CD4-positive, alpha-beta T cell (primary cell): ENCODE measurements at regions not wholly inside any gene's neighbourhood (a gene's known extent, or its start where the extent isn't known, plus 50 kb on each side); places are given as distances from the start of the nearest gene placed in this dataset.

Experiments
- ATAC-seq: fragments of 200-7000 bp; cut with Tn5 transposase; one replicate; pipeline ENCODE4 v1.10.0; 2022; ENCODE audit warnings: mild to moderate bottlenecking; ENCODE audit not compliant: poor library complexity
- CTCF ChIA-PET: fragments of 350-600 bp; sonication (Branson Sonifier 250); formaldehyde crosslinking; loops from one replicate; lab custom pipeline; 2021; ENCODE audit warnings: antibody characterized with exemption, inconsistent platforms; lab: Charles Lee
- POLR2A ChIA-PET: fragments of 350-600 bp; sonication (Branson Sonifier 250); formaldehyde crosslinking; loops from one replicate; lab custom pipeline; 2021; ENCODE audit warnings: antibody characterized with exemption, inconsistent platforms; lab: Charles Lee
- DNase-seq, 14 experiments: peaks; one replicate each; pipeline ENCODE4 v3.0.0-alpha.2; 2013 to 2020; ENCODE audit warnings: mixed read lengths in 2 of 14
- H3K27ac ChIP-seq, 2 donors: one replicate each; pipeline versions ENCODE4 v1.5.1 to v1.7.0; 2013; ENCODE audit warnings: low read length in 2 of 2, low read depth in 1 of 2, mild to moderate bottlenecking in 1 of 2
- H3K27me3 ChIP-seq, 2 experiments: 1 replicate in 1 of 2; 2 replicates in 1 of 2; pipeline versions ENCODE4 v1.6.1 to v1.7.0; 2013; ENCODE audit warnings: low read length in 2 of 2, control low read depth in 1 of 2, mild to moderate bottlenecking in 1 of 2, moderate library complexity in 1 of 2; ENCODE audit not compliant: insufficient read depth in 2 of 2, control insufficient read depth in 1 of 2
- H3K36me3 ChIP-seq: one replicate; pipeline ENCODE4 v1.6.1; 2013; ENCODE audit warnings: low read length, control low read depth; ENCODE audit not compliant: insufficient read depth
- H3K4me1 ChIP-seq: one replicate; pipeline ENCODE4 v1.6.1; 2013; ENCODE audit warnings: low read length, control low read depth; ENCODE audit not compliant: insufficient read depth
- H3K4me3 ChIP-seq: one replicate; pipeline ENCODE4 v1.5.1; 2013; ENCODE audit warnings: mild to moderate bottlenecking, low read length, moderate library complexity
- H3K9me3 ChIP-seq, 2 experiments: 1 replicate in 1 of 2; 2 replicates in 1 of 2; pipeline versions ENCODE4 v1.6.1 to v1.7.0; 2013; ENCODE audit warnings: low read length in 2 of 2, mild to moderate bottlenecking in 2 of 2, control low read depth in 1 of 2, moderate library complexity in 1 of 2; ENCODE audit not compliant: control insufficient read depth in 1 of 2, insufficient read depth in 1 of 2
- H3K27ac Mint-ChIP-seq: one replicate; pipeline ENCODE4 v1.8.0; 2020; ENCODE audit warnings: mixed read lengths
- H3K27me3 Mint-ChIP-seq: one replicate; pipeline ENCODE4 v1.8.0; 2021; ENCODE audit warnings: mixed read lengths
- H3K36me3 Mint-ChIP-seq: one replicate; pipeline ENCODE4 v1.8.0; 2021; ENCODE audit warnings: low read depth, mixed read lengths
- H3K4me1 Mint-ChIP-seq: one replicate; pipeline ENCODE4 v1.8.0; 2021; ENCODE audit warnings: low read depth, mixed read lengths
- H3K4me3 Mint-ChIP-seq: one replicate; pipeline ENCODE4 v1.8.0; 2020; ENCODE audit warnings: mild to moderate bottlenecking, mixed read lengths
- H3K9me3 Mint-ChIP-seq: one replicate; pipeline ENCODE4 v1.8.0; 2020; ENCODE audit warnings: mixed read lengths
- CTCF ChIP-seq: fragments of 200-600 bp; IDR thresholded peaks from one replicate; pipeline ENCODE4 v1.8.0; 2022; ENCODE audit warnings: antibody characterized with exemption, mild to moderate bottlenecking
- intact Hi-C, 2 experiments: fragments of 100-400 bp; cut with DNase I in 1 of 2; cut with micrococcal nuclease in 1 of 2; formaldehyde crosslinking; loops; one replicate each; pipeline versions ENCODE4 v1.15.1 to v1.9.0; 2023 to 2025; cut with DNase I, micrococcal nuclease

GRCh38 chr18:56089612-56090258 is 501.7 kb upstream of the TCF4 start:
- intact Hi-C loops = no loop called here
- ChIA-PET POLR2A (no interaction called here), CTCF (no interaction called here)
- Histone ChIP-seq H3K4me3 (no peak overlapping the region), H3K4me1 (no peaks in the 10 kb centered on the region), H3K27ac (no peak overlapping the region), H3K9me3 (peaks cover 0 to 3% of the 10 kb centered on the region in 2 experiments), H3K27me3 (no peaks in the 10 kb centered on the region), H3K36me3 (no peaks in the 10 kb centered on the region)
- Mint-ChIP-seq H3K4me3 (no peak overlapping the region), H3K36me3 (no peaks in the 10 kb centered on the region), H3K27me3 (no peaks in the 10 kb centered on the region), H3K9me3 (peaks cover 6% of the 10 kb centered on the region), H3K4me1 (no peaks in the 10 kb centered on the region), H3K27ac (no peak overlapping the region)
- DNase-seq (no peak), ATAC-seq (no peak)
- TF ChIP-seq CTCF = no peak

GRCh38 chr18:56086786-56087185 is 498.8 kb upstream of the TCF4 start:
- no peak overlapping the region for H3K4me3 ChIP-seq
- ATAC-seq (no peak), DNase-seq (no peak)
- no peaks in the 10 kb centered on the region for H3K36me3 ChIP-seq
- Mint-ChIP-seq H3K27ac (no peak overlapping the region), H3K9me3 (no peaks in the 10 kb centered on the region), H3K27me3 (no peaks in the 10 kb centered on the region), H3K4me1 (no peaks in the 10 kb centered on the region), H3K4me3 (no peak overlapping the region), H3K36me3 (no peaks in the 10 kb centered on the region)
- CTCF ChIA-PET = no interaction called here
- no peaks in the 10 kb centered on the region for H3K4me1 ChIP-seq
- TF ChIP-seq CTCF = no peak
- POLR2A ChIA-PET = no interaction called here
- no peaks in the 10 kb centered on the region for H3K27me3 ChIP-seq
- peaks cover 0 to 6% of the 10 kb centered on the region in 2 experiments for H3K9me3 ChIP-seq
- intact Hi-C loops = no loop called here
- H3K27ac ChIP-seq = no peak overlapping the region

GRCh38 chr18:56086176-56086575 is 498.2 kb upstream of the TCF4 start:
- no peaks in the 10 kb centered on the region for H3K4me1 ChIP-seq
- Mint-ChIP-seq H3K4me1 (no peaks in the 10 kb centered on the region), H3K27me3 (no peaks in the 10 kb centered on the region), H3K4me3 (no peak overlapping the region), H3K36me3 (no peaks in the 10 kb centered on the region), H3K9me3 (no peaks in the 10 kb centered on the region), H3K27ac (no peak overlapping the region)
- ChIA-PET POLR2A (no interaction called here), CTCF (no interaction called here)
- DNase-seq = no peak
- no peak for ATAC-seq
- H3K4me3 ChIP-seq = no peak overlapping the region
- TF ChIP-seq CTCF = no peak
- no peak overlapping the region for H3K27ac ChIP-seq
- no peaks in the 10 kb centered on the region for H3K27me3 ChIP-seq
- intact Hi-C loops = no loop called here
- no peaks in the 10 kb centered on the region for H3K36me3 ChIP-seq
- peaks cover 0 to 6% of the 10 kb centered on the region in 2 experiments for H3K9me3 ChIP-seq
